ENCODE measurements at regions not wholly inside any gene's neighbourhood (a gene's known extent, or its start where the extent isn't known, plus 50 kb on each side); places are given as distances from the start of the nearest gene placed in this dataset.
"Not testable (repeated sequence)": the region's sequence is repeated elsewhere in the genome, so short reads cannot be mapped to it uniquely, and the experiment has no call there.

GRCh38 chr5:102068870-102069269 lies 227.2 kb downstream of the SLCO4C1 start:
- Histone ChIP-seq H3K4me3 (ENCODE audit: insufficient read depth, low read depth, low read length) (no peak overlapping the region), H3K4me1 (ENCODE audit: control insufficient read depth, insufficient read depth, low read length) (no peaks in the 10 kb centered on the region), H3K9me3 (ENCODE audit: control insufficient read depth, low read length) (no peaks in the 10 kb centered on the region), H3K27ac (ENCODE audit: insufficient read depth, low read depth, low read length, poor library complexity, severe bottlenecking) (no peak overlapping the region), H3K27me3 (ENCODE audit: control insufficient read depth, insufficient read depth, low read length, poor library complexity, severe bottlenecking) (no peaks in the 10 kb centered on the region), H3K36me3 (ENCODE audit: control insufficient read depth, insufficient read depth, low read length) (no peaks in the 10 kb centered on the region)
- 91 to 98% methylated on average over 3 of the region's 3 CpGs for WGBS, 2 experiments

- Histone ChIP-seq H3K9me3 (ENCODE audit: control insufficient read depth, low read length) (no peaks in the 10 kb centered on the region), H3K36me3 (ENCODE audit: control insufficient read depth, insufficient read depth, low read length) (no peaks in the 10 kb centered on the region), H3K4me1 (ENCODE audit: control insufficient read depth, insufficient read depth, low read length) (no peaks in the 10 kb centered on the region), H3K4me3 (ENCODE audit: insufficient read depth, low read depth, low read length) (no peak overlapping the region), H3K27me3 (ENCODE audit: control insufficient read depth, insufficient read depth, low read length, poor library complexity, severe bottlenecking) (no peaks in the 10 kb centered on the region), H3K27ac (ENCODE audit: insufficient read depth, low read depth, low read length, poor library complexity, severe bottlenecking) (no peak overlapping the region)
Observed at GRCh38 chr5:102049517-102049916, 246.6 kb downstream of the SLCO4C1 start.

GRCh38 chr5:102048940-102049339 lies 247.1 kb downstream of the SLCO4C1 start:
- no peaks in the 10 kb centered on the region for H3K4me1 ChIP-seq (ENCODE audit: control insufficient read depth, insufficient read depth, low read length)
- H3K4me3 ChIP-seq (ENCODE audit: insufficient read depth, low read depth, low read length) = no peak overlapping the region
- no peaks in the 10 kb centered on the region for H3K36me3 ChIP-seq (ENCODE audit: control insufficient read depth, insufficient read depth, low read length)
- WGBS, 2 experiments = 100% methylated on average over 1 of the region's 1 CpG; no CpG with 5 or more reads in 1 of the 2 experiments
- H3K9me3 ChIP-seq (ENCODE audit: control insufficient read depth, low read length) = no peaks in the 10 kb centered on the region
- no peaks in the 10 kb centered on the region for H3K27me3 ChIP-seq (ENCODE audit: control insufficient read depth, insufficient read depth, low read length, poor library complexity, severe bottlenecking)
- H3K27ac ChIP-seq (ENCODE audit: insufficient read depth, low read depth, low read length, poor library complexity, severe bottlenecking) = no peak overlapping the region

- H3K27me3 ChIP-seq (ENCODE audit: control insufficient read depth, insufficient read depth, low read length, poor library complexity, severe bottlenecking); H3K27ac ChIP-seq (ENCODE audit: insufficient read depth, low read depth, low read length, poor library complexity, severe bottlenecking); H3K4me1 ChIP-seq (ENCODE audit: control insufficient read depth, insufficient read depth, low read length); H3K9me3 ChIP-seq (ENCODE audit: control insufficient read depth, low read length); H3K4me3 ChIP-seq (ENCODE audit: insufficient read depth, low read depth, low read length); H3K36me3 ChIP-seq (ENCODE audit: control insufficient read depth, insufficient read depth, low read length): not testable (repeated sequence)
Observed at GRCh38 chr5:102047073-102047472, 249.0 kb downstream of the SLCO4C1 start.

GRCh38 chr5:102040326-102040725 lies 255.8 kb downstream of the SLCO4C1 start:
- H3K36me3 ChIP-seq (ENCODE audit: control insufficient read depth, insufficient read depth, low read length) = no peaks in the 10 kb centered on the region
- no peak overlapping the region for H3K27ac ChIP-seq (ENCODE audit: insufficient read depth, low read depth, low read length, poor library complexity, severe bottlenecking)
- no peaks in the 10 kb centered on the region for H3K27me3 ChIP-seq (ENCODE audit: control insufficient read depth, insufficient read depth, low read length, poor library complexity, severe bottlenecking)
- H3K9me3 ChIP-seq (ENCODE audit: control insufficient read depth, low read length) = no peaks in the 10 kb centered on the region
- H3K4me1 ChIP-seq (ENCODE audit: control insufficient read depth, insufficient read depth, low read length) = peaks cover 6% of the 10 kb centered on the region
- no peak overlapping the region for H3K4me3 ChIP-seq (ENCODE audit: insufficient read depth, low read depth, low read length)
- 13 to 42% methylated on average over 1 of the region's 1 CpG for WGBS, 2 experiments

- Histone ChIP-seq H3K36me3 (ENCODE audit: control insufficient read depth, insufficient read depth, low read length) (no peaks in the 10 kb centered on the region), H3K4me1 (ENCODE audit: control insufficient read depth, insufficient read depth, low read length) (peaks cover 6% of the 10 kb centered on the region), H3K9me3 (ENCODE audit: control insufficient read depth, low read length) (no peaks in the 10 kb centered on the region)
Observed at GRCh38 chr5:102036927-102037326, 259.2 kb downstream of the SLCO4C1 start.

GRCh38 chr5:102031711-102032110 lies 264.4 kb downstream of the SLCO4C1 start:
- Histone ChIP-seq H3K27ac (ENCODE audit: insufficient read depth, low read depth, low read length, poor library complexity, severe bottlenecking) (no peak overlapping the region), H3K4me3 (ENCODE audit: insufficient read depth, low read depth, low read length) (no peak overlapping the region), H3K9me3 (ENCODE audit: control insufficient read depth, low read length) (no peaks in the 10 kb centered on the region), H3K27me3 (ENCODE audit: control insufficient read depth, insufficient read depth, low read length, poor library complexity, severe bottlenecking) (no peaks in the 10 kb centered on the region), H3K4me1 (ENCODE audit: control insufficient read depth, insufficient read depth, low read length) (no peaks in the 10 kb centered on the region), H3K36me3 (ENCODE audit: control insufficient read depth, insufficient read depth, low read length) (no peaks in the 10 kb centered on the region)
- 83 to 100% methylated on average over 2 of the region's 2 CpGs for WGBS, 2 experiments

More at GRCh38 chr5:102036927-102037326, 259.2 kb downstream of the SLCO4C1 start:
- no peak overlapping the region for H3K4me3 ChIP-seq (ENCODE audit: insufficient read depth, low read depth, low read length)
- H3K27me3 ChIP-seq (ENCODE audit: control insufficient read depth, insufficient read depth, low read length, poor library complexity, severe bottlenecking) = no peaks in the 10 kb centered on the region
- no peak overlapping the region for H3K27ac ChIP-seq (ENCODE audit: insufficient read depth, low read depth, low read length, poor library complexity, severe bottlenecking)

GRCh38 chr5:102018690-102019089 lies 277.4 kb downstream of the SLCO4C1 start:
- Histone ChIP-seq H3K9me3 (ENCODE audit: control insufficient read depth, low read length) (no peaks in the 10 kb centered on the region), H3K27me3 (ENCODE audit: control insufficient read depth, insufficient read depth, low read length, poor library complexity, severe bottlenecking) (no peaks in the 10 kb centered on the region), H3K4me3 (ENCODE audit: insufficient read depth, low read depth, low read length) (no peak overlapping the region), H3K36me3 (ENCODE audit: control insufficient read depth, insufficient read depth, low read length) (no peaks in the 10 kb centered on the region), H3K4me1 (ENCODE audit: control insufficient read depth, insufficient read depth, low read length) (peaks cover 4% of the 10 kb centered on the region), H3K27ac (ENCODE audit: insufficient read depth, low read depth, low read length, poor library complexity, severe bottlenecking) (no peak overlapping the region)
- WGBS, 2 experiments = 78% methylated on average over 8 of the region's 8 CpGs

GRCh38 chr5:102018279-102018678 lies 277.8 kb downstream of the SLCO4C1 start:
- Histone ChIP-seq H3K9me3 (ENCODE audit: control insufficient read depth, low read length) (no peaks in the 10 kb centered on the region), H3K27ac (ENCODE audit: insufficient read depth, low read depth, low read length, poor library complexity, severe bottlenecking) (no peak overlapping the region), H3K4me3 (ENCODE audit: insufficient read depth, low read depth, low read length) (no peak overlapping the region), H3K27me3 (ENCODE audit: control insufficient read depth, insufficient read depth, low read length, poor library complexity, severe bottlenecking) (no peaks in the 10 kb centered on the region), H3K4me1 (ENCODE audit: control insufficient read depth, insufficient read depth, low read length) (peaks cover 4% of the 10 kb centered on the region), H3K36me3 (ENCODE audit: control insufficient read depth, insufficient read depth, low read length) (no peaks in the 10 kb centered on the region)
- 78 to 79% methylated on average over 7 of the region's 7 CpGs for WGBS, 2 experiments

GRCh38 chr5:102014371-102014770 lies 281.7 kb downstream of the SLCO4C1 start:
- WGBS, 2 experiments = 91 to 94% methylated on average over 1 of the region's 1 CpG
- Histone ChIP-seq H3K4me1 (ENCODE audit: control insufficient read depth, insufficient read depth, low read length) (peaks cover 4% of the 10 kb centered on the region), H3K9me3 (ENCODE audit: control insufficient read depth, low read length) (no peaks in the 10 kb centered on the region), H3K4me3 (ENCODE audit: insufficient read depth, low read depth, low read length) (no peak overlapping the region), H3K27ac (ENCODE audit: insufficient read depth, low read depth, low read length, poor library complexity, severe bottlenecking) (no peak overlapping the region), H3K27me3 (ENCODE audit: control insufficient read depth, insufficient read depth, low read length, poor library complexity, severe bottlenecking) (no peaks in the 10 kb centered on the region), H3K36me3 (ENCODE audit: control insufficient read depth, insufficient read depth, low read length) (no peaks in the 10 kb centered on the region)

- Histone ChIP-seq H3K9me3 (ENCODE audit: control insufficient read depth, low read length) (no peaks in the 10 kb centered on the region), H3K36me3 (ENCODE audit: control insufficient read depth, insufficient read depth, low read length) (no peaks in the 10 kb centered on the region), H3K27ac (ENCODE audit: insufficient read depth, low read depth, low read length, poor library complexity, severe bottlenecking) (no peak overlapping the region), H3K4me3 (ENCODE audit: insufficient read depth, low read depth, low read length) (no peak overlapping the region), H3K27me3 (ENCODE audit: control insufficient read depth, insufficient read depth, low read length, poor library complexity, severe bottlenecking) (no peaks in the 10 kb centered on the region), H3K4me1 (ENCODE audit: control insufficient read depth, insufficient read depth, low read length) (no peaks in the 10 kb centered on the region)
Observed at GRCh38 chr5:102010644-102011043, 285.4 kb downstream of the SLCO4C1 start.

Measured in ectodermal cell (in vitro differentiated cells).